GM20000 (cell line): ENCODE measurements at regions not wholly inside any gene's neighbourhood (a gene's known extent, or its start where the extent isn't known, plus 50 kb on each side); places are given as distances from the start of the nearest gene placed in this dataset.

ENCODE experiments used
- DNase-seq: peaks from one replicate; pipeline ENCODE4 v3.0.0; 2012; ENCODE audit warnings: low spot score
- TF ChIP-seq, protein P1 (sequence below): IDR thresholded peaks from 2 replicates; pipeline ENCODE4 v1.5.1; 2012; ENCODE audit warnings: mild to moderate bottlenecking, control low read depth; ENCODE audit errors: extremely low read depth, missing control alignments

DNA sequence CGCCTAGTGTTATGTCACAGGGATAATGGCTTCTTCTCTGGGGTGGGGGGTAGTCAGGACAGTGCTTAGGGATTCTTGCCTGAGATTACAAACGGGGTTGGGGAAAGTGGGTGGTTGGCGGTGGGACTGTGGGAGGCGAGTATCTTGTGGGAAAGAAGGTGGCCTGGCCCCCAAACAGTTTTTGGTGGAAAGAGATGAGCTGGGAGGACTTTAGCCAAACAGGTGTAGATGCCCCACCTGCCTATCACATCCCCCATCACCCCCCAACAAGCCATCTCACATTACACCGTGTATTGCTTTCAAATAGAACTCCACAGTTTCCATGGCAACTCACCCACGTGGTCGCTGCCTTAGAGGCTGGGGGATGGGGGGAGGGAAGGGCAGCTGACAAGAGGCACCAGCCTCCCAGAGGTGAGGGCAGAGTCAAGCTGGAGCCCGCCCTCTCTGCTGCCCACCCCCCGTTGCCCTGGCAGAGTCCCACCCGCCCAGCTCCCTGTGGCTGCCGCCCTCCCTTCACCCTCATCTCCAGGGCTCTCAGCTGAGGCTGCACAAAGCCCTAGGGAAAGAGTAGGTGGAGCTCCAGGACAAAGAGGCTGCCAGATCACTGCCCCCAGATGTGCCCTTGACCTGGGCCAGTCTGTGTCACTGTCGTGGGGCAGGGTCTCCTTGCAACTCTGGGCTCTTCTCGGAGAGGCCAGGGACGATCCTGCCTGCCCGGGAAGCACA lies 98.3 kb downstream of the LRRC74A start:
- no peak for DNase-seq
- TF ChIP-seq, protein P1, sequence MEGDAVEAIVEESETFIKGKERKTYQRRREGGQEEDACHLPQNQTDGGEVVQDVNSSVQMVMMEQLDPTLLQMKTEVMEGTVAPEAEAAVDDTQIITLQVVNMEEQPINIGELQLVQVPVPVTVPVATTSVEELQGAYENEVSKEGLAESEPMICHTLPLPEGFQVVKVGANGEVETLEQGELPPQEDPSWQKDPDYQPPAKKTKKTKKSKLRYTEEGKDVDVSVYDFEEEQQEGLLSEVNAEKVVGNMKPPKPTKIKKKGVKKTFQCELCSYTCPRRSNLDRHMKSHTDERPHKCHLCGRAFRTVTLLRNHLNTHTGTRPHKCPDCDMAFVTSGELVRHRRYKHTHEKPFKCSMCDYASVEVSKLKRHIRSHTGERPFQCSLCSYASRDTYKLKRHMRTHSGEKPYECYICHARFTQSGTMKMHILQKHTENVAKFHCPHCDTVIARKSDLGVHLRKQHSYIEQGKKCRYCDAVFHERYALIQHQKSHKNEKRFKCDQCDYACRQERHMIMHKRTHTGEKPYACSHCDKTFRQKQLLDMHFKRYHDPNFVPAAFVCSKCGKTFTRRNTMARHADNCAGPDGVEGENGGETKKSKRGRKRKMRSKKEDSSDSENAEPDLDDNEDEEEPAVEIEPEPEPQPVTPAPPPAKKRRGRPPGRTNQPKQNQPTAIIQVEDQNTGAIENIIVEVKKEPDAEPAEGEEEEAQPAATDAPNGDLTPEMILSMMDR: no peak

DNA sequence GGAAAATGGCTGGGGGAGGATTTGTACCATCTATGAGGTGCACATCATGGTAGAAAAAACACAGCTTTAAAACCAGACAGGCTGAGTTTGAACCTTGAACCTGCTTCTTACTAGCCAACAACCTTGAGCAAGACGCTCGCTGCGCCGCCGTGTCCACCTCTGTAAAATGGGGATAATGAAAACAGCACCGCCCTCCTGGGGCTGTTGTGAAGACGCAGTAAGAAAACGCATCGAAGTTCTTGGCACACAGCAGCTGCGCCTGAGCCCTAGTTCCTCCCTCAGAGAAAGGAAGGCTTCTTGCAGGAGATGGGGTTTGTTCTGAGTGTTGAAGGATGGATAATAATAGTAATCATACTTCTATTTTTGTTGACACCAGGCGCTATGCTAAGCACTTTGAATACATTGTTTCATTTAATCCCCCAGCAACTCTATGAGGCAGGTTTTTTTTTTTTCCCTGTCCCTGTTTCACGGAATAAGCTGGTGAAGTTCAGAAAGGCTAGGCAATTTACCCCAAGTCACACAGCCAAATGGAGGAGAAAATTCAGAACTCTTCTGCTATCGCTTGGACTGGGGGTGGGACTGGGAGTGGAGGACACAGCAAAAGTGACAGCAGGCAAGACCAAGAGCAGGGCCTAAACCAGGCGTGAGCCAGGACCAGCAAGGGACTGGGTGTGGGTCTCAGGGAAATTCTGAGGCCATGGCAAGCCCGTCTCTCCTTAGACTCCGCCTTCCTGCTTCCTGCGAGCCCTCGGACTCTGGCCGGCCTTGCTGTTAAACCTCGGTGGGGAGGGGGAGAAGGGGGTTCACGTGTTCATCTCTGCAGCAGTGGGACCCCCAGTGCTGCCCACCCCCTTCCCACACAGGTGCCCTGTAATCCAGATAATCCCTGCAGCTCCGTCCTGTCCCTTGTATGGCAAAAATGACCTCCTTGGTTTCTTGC lies 97.5 kb downstream of the LRRC74A start:
- no peak for DNase-seq
- TF ChIP-seq, protein P1: no peak

DNA sequence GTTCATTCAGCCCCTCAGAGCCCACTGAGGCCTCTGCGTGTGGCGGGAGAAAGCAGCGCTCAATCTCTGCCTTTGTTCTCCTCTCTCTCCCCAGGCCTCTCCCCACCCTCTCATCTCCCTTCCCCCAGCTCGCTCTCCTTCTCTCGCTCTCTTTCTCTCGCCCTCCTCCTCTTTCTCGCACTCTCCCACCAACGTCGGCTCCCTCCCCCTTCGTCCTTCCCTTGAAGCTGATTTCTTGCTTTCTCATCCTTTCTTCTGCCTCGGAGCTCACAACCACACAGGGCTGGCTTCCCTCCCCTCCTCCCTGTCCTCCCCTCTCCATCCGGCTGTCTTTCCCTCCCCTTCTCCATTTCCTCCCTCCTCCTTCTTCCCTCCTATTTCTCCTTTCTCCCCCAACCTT lies 96.4 kb downstream of the LRRC74A start:
- DNase-seq: no peak
- TF ChIP-seq, protein P1: no peak

DNA sequence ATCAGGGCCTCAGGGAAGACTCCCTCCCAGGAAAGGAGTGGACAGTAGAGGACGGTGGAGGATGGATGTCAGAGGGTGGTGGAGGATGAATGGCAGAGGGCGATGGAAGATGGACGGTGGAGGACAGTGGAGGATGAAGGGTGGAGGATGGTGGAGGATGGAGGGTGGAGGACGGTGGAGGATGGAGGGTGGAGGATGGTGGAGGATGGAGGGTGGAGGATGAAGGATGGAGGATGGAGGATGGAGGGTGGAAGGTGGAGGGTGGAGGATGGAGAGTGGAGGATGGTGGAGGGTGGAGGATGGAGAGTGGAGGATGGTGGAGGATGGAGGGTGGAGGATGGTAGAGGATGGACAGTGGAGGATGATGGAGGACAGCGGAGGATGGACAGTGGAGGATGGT lies 95.9 kb downstream of the LRRC74A start:
- TF ChIP-seq, protein P1: no peak
- no peak for DNase-seq

DNA sequence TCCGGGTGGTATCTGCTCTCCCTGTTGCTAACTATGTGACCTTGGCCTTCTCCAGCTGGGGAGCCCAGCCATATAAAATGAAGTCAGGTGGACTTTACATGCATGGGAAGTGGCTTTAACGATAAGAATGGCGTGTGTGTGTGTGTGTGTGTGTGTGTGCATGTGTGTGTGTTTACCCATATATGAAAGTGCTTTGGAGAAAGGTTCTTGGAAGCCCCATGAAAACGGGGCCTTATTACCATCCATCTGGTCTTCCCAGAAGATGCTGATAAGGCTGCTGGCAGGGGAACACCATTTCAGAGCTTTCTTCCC lies 94.8 kb downstream of the LRRC74A start:
- DNase-seq: no peak
- TF ChIP-seq, protein P1: no peak

DNA sequence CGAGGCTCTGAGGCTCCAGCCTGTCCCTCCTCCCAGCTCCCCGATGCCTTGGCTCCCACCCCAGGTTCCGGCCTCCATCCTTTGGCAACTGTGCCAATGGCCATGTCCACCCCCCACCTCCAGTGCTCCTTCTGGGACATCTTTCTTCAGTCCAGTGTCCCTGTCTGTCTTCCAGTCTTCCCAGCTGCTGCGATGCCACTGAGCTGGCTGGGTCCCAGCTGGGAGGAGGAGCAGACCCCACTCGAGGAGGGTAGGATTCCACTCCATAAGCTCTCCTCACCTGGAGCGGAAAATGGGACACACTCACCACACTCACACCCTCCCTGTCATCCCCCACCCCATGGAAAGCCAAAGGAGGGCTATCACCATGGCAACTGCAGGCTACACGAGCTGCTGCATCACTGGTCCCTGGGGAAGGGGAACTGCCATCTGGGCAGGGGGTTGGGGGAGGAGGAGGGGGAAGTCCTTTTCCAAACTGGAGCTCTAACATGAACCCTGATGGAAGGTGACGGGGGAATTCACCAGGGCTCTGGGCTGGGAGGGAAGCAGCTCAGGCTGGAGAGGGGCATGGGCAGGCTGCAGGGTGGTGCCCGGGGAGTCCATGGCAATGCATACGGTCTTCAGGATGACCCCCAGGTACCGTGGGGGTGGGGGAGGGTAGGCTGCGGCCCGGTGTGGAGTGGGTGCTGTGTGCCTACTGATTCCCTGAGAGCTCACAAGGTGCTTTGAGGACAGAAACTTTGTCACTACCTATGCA lies 94.3 kb downstream of the LRRC74A start:
- TF ChIP-seq, protein P1: no peak
- no peak for DNase-seq
